Nephron progenitor cell (in vitro differentiated cells): ENCODE measurements at regions not wholly inside any gene's neighbourhood (a gene's known extent, or its start where the extent isn't known, plus 50 kb on each side); places are given as distances from the start of the nearest gene placed in this dataset.
"Not testable (repeated sequence)": the region's sequence is repeated elsewhere in the genome, so short reads cannot be mapped to it uniquely, and the experiment has no call there.

Source experiments
- DNase-seq: peaks from one replicate; pipeline ENCODE4 v3.0.0; 2021
- H3K27ac Mint-ChIP-seq: 2 replicates; pipeline ENCODE4 v1.8.0; 2021; ENCODE audit warnings: mild to moderate bottlenecking, moderate library complexity, mixed read lengths
- H3K27me3 Mint-ChIP-seq: 2 replicates; pipeline ENCODE4 v1.8.0; 2021; ENCODE audit warnings: mild to moderate bottlenecking, low read depth, mixed read lengths; ENCODE audit not compliant: poor library complexity
- H3K36me3 Mint-ChIP-seq: 2 replicates; pipeline ENCODE4 v1.8.0; 2021; ENCODE audit warnings: low read depth, mixed read lengths
- H3K4me1 Mint-ChIP-seq: 2 replicates; pipeline ENCODE4 v1.8.0; 2021; ENCODE audit warnings: mixed read lengths
- H3K4me3 Mint-ChIP-seq: 2 replicates; pipeline ENCODE4 v1.8.0; 2021; ENCODE audit warnings: mild to moderate bottlenecking, moderate library complexity, mixed read lengths
- H3K9me3 Mint-ChIP-seq: 2 replicates; pipeline ENCODE4 v1.8.0; 2021; ENCODE audit warnings: mild to moderate bottlenecking, moderate library complexity, mixed read lengths
- TF ChIP-seq, protein P1 (sequence below): fragments of 200-600 bp; sonication (generic); IDR thresholded peaks from 2 replicates; pipeline ENCODE4 v1.5.0; 2021; ENCODE audit warnings: antibody characterized with exemption

DNA sequence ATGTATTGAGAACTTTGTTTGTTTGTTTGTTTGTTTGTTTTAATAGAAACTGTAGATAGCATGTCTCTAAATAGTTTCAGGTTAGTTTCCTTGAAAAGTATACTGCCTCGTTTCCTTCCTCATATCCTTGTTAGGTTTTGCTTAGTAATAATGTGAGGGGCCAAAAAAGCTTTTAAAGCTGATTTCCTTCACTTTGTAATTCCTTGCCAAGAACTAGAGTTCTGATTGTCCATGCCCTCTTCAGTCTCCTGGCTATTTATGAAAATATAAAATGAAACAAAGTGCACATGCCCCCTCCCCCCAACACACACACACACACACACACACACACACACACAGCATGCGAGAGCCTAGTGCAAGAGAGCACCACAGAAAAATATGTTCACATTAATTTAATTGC, 115.8 kb downstream of the FZD1 start:
- TF ChIP-seq, protein P1, sequence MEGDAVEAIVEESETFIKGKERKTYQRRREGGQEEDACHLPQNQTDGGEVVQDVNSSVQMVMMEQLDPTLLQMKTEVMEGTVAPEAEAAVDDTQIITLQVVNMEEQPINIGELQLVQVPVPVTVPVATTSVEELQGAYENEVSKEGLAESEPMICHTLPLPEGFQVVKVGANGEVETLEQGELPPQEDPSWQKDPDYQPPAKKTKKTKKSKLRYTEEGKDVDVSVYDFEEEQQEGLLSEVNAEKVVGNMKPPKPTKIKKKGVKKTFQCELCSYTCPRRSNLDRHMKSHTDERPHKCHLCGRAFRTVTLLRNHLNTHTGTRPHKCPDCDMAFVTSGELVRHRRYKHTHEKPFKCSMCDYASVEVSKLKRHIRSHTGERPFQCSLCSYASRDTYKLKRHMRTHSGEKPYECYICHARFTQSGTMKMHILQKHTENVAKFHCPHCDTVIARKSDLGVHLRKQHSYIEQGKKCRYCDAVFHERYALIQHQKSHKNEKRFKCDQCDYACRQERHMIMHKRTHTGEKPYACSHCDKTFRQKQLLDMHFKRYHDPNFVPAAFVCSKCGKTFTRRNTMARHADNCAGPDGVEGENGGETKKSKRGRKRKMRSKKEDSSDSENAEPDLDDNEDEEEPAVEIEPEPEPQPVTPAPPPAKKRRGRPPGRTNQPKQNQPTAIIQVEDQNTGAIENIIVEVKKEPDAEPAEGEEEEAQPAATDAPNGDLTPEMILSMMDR, result no peak
- no peak overlapping the region for H3K4me3 Mint-ChIP-seq
- no peaks in the 10 kb centered on the region for H3K36me3 Mint-ChIP-seq
- no peaks in the 10 kb centered on the region for H3K4me1 Mint-ChIP-seq
- no peak overlapping the region for H3K27ac Mint-ChIP-seq
- H3K27me3 Mint-ChIP-seq, result peaks cover 5% of the 10 kb centered on the region
- H3K9me3 Mint-ChIP-seq, result no peaks in the 10 kb centered on the region
- no peak for DNase-seq

DNA sequence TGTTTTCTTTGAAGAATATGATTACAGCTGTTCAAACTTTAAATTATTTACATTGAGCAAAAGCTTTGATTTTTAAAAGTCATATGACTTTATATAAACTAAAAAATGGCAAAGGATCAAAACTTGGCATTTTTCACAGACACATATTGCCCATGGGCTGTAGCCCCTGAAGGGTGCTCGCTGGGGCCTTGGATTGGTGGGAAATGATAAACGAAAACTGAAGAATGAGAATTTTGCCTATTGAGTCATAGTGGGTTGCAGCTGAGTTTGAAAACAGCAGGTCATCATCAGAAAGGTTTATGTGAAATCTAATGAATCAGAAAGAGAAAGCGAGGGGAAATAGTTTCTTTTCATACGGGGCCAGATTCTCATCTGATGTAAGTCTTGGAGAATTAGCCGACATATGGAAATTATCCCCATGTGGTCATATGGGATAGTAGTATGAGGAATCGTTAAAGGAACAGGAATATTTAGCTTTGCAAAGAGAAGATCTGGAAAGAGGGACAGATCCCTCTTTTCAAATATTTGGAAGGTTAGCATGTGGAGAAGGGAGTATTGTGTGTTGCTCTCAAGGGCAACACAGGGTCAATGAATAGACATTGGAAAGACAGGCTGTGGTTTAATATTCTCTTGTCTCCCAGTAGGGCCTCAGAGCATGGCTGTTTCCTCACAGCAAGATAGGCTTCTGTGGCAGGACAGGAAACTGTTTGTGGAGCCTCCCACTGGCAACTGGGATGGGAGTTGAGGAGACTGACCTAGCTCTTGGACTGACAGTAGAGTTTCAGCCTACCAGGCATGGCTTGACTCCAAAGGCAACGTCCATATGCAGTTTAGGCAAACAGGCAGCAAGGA, 119.0 kb downstream of the FZD1 start:
- no peak overlapping the region for H3K27ac Mint-ChIP-seq
- H3K4me1 Mint-ChIP-seq, result no peaks in the 10 kb centered on the region
- TF ChIP-seq, protein P1, result no peak
- H3K27me3 Mint-ChIP-seq, result peaks cover 5% of the 10 kb centered on the region
- H3K36me3 Mint-ChIP-seq, result no peaks in the 10 kb centered on the region
- no peaks in the 10 kb centered on the region for H3K9me3 Mint-ChIP-seq
- DNase-seq, result no peak
- no peak overlapping the region for H3K4me3 Mint-ChIP-seq

DNA sequence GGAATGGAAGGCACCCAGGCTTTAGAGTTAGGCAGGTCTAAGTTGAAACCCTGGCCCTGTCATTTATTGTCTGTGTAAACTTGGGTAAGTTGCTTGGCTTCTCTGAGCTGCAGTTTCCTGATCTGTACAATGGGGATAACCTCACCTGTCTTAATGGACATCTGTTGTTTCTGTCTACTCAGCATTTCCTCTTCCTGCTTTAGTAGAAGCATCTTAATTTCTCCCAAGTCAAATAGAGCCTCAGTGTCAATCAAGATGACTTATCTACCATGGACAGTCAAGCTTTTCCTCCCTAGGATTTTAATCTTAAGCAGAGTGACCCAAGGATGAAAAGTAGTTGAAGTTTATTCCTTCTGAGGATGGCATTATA, 119.7 kb downstream of the FZD1 start:
- H3K4me1 Mint-ChIP-seq, result no peaks in the 10 kb centered on the region
- H3K9me3 Mint-ChIP-seq, result no peaks in the 10 kb centered on the region
- TF ChIP-seq, protein P1, result no peak

DNA sequence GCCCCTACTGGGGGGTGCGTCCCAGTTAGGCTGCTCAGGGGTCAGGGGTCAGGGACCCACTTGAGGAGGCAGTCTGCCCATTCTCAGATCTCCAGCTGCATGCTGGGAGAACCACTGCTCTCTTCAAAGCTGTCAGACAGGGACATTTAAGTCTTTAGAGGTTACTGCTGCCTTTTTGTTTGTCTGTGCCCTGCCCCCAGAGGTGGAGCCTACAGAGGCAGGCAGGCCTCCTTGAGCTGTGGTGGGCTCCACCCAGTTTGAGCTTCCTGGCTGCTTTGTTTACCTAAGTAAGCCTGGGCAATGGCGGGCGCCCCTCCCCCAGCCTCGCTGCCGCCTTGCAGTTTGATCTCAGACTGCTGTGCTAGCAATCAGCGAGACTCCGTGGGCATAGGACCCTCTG, 130.5 kb downstream of the FZD1 start:
- not testable (repeated sequence) for H3K27me3 Mint-ChIP-seq, DNase-seq, H3K27ac Mint-ChIP-seq, H3K36me3 Mint-ChIP-seq, H3K4me3 Mint-ChIP-seq
- Mint-ChIP-seq H3K9me3 (peaks cover 20% of the 10 kb centered on the region), H3K4me1 (peaks cover 15% of the 10 kb centered on the region)

More for the DNA sequence above, 119.7 kb downstream of the FZD1 start:
- Mint-ChIP-seq H3K27ac (no peak overlapping the region), H3K4me3 (no peak overlapping the region), H3K27me3 (peaks cover 5% of the 10 kb centered on the region), H3K36me3 (no peaks in the 10 kb centered on the region)
- DNase-seq, result no peak

DNA sequence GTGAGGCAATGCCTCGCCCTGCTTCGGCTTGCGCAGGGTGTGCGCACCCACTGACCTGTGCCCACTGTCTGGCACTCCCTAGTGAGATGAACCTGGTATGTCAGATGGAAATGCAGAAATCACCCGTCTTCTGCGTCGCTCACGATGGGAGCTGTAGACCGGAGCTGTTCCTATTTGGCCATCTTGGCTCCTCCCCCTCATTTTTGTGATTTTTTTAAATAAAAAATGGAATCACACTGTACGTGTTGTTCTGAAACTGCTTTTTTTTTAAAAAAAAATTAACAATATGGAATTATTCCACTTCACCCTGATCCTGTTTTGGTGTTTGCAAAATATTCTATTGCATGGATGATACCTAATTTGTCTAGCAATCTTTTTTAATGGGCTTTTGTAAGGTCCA, 131.1 kb downstream of the FZD1 start:
- DNase-seq, H3K36me3 Mint-ChIP-seq, H3K27ac Mint-ChIP-seq, H3K4me3 Mint-ChIP-seq, H3K27me3 Mint-ChIP-seq: not testable (repeated sequence)
- Mint-ChIP-seq H3K9me3 (peaks cover 20% of the 10 kb centered on the region), H3K4me1 (peaks cover 15% of the 10 kb centered on the region)

DNA sequence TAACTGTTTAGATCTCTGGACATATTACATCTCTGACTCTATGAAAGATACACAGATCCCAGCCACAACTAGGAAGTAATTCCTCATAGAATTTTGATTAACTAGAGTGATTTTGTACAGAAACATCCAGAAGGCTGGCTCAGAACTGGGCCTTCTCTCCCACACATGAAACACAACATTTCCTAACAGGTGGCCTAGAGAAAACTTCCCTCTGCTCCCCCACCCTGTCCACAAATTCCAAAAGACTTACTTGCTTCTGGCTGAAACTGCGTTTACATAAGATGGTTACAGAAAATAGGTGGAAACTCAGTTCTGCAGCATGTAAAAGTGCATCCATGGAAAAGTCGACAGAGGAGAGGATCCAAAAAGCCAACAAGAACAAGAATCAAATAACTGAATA, 132.9 kb downstream of the FZD1 start:
- Mint-ChIP-seq H3K27ac (no peak overlapping the region), H3K36me3 (peaks cover 9% of the 10 kb centered on the region), H3K4me1 (peaks cover 15% of the 10 kb centered on the region), H3K9me3 (peaks cover 27% of the 10 kb centered on the region), H3K4me3 (no peak overlapping the region), H3K27me3 (peaks cover 3% of the 10 kb centered on the region)
- TF ChIP-seq, protein P1, result no peak
- no peak for DNase-seq

DNA sequence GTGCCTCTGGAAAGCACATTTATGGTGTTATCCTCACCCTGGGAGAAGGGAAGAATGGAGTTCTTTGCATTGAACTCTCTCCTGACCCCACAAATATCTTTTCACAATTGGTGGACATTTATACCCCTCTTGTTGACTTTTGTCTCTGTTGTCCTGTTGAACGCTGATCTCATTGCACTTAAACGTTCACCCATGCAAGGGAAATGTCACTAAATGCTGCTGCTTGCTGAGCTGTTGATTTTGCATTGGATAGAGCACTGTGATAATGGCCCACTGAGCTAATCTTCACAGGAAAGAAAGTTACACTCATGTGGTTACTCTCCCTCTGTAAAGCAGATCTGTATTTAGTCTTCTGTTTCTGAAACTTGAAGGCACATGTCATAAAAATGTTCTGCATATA, 133.4 kb downstream of the FZD1 start:
- H3K9me3 Mint-ChIP-seq, result peaks cover 32% of the 10 kb centered on the region
- no peak overlapping the region for H3K27ac Mint-ChIP-seq
- peaks cover 15% of the 10 kb centered on the region for H3K4me1 Mint-ChIP-seq
- TF ChIP-seq, protein P1, result no peak
- H3K4me3 Mint-ChIP-seq, result no peak overlapping the region
- DNase-seq, result no peak
- peaks cover 12% of the 10 kb centered on the region for H3K36me3 Mint-ChIP-seq
- H3K27me3 Mint-ChIP-seq, result peaks cover 3% of the 10 kb centered on the region
